ENCODE measurements at regions not wholly inside any gene's neighbourhood (a gene's known extent, or its start where the extent isn't known, plus 50 kb on each side); places are given as distances from the start of the nearest gene placed in this dataset.

GRCh38 chr6:6772751-6773150, 184.2 kb downstream of the LY86 start:
- no peak for TF ChIP-seq POLR2AphosphoS5 (IDR thresholded peaks at IDR 0.05; ENCODE audit: low read depth, low read length)
- TF ChIP-seq POLR2A (IDR thresholded peaks at IDR 0.05; ENCODE audit: low read depth, low read length) = no peak
- no peak for TF ChIP-seq TAF1 (IDR thresholded peaks at IDR 0.05; ENCODE audit: borderline replicate concordance, low read depth, low read length)

Measured in GM12892 (cell line).